CD4-positive, alpha-beta T cell treated with Interleukin-4 for 4 hours (primary cell): ENCODE measurements at regions not wholly inside any gene's neighbourhood (a gene's known extent, or its start where the extent isn't known, plus 50 kb on each side); places are given as distances from the start of the nearest gene placed in this dataset.
A peak's percentile ranks its signal among the peaks of the same experiment; 100 is the strongest.

Source experiments
- DNase-seq: peaks from one replicate; pipeline ENCODE4 v3.0.0-alpha.2; 2020

GRCh38 chr6:40823917-40824891 lies 214.8 kb downstream of the UNC5CL start:
- peak; percentile 37 for DNase-seq

GRCh38 chr6:40822619-40823018 lies 216.4 kb downstream of the UNC5CL start:
- no peak for DNase-seq

- DNase-seq, result no peak
Observed at GRCh38 chr6:40819182-40819834, 219.7 kb downstream of the UNC5CL start.

GRCh38 chr6:40817369-40817768 lies 221.7 kb downstream of the UNC5CL start:
- no peak for DNase-seq

GRCh38 chr6:40816601-40817000 lies 222.4 kb downstream of the UNC5CL start:
- no peak for DNase-seq

- no peak for DNase-seq
Observed at GRCh38 chr6:40815731-40816130, 223.3 kb downstream of the UNC5CL start.

GRCh38 chr6:40810171-40810570 lies 223.0 kb upstream of the LRFN2 start:
- no peak for DNase-seq

- no peak for DNase-seq
Observed at GRCh38 chr6:40809627-40810026, 222.5 kb upstream of the LRFN2 start.

- no peak for DNase-seq
Observed at GRCh38 chr6:40807484-40807883, 220.3 kb upstream of the LRFN2 start.

- no peak for DNase-seq
Observed at GRCh38 chr6:40806256-40806864, 219.2 kb upstream of the LRFN2 start.

GRCh38 chr6:40805336-40805735 lies 218.2 kb upstream of the LRFN2 start:
- no peak for DNase-seq

- no peak for DNase-seq
Observed at GRCh38 chr6:40804905-40805304, 217.7 kb upstream of the LRFN2 start.

GRCh38 chr6:40803897-40804702 lies 216.9 kb upstream of the LRFN2 start:
- DNase-seq, result no peak

GRCh38 chr6:40802481-40802880 lies 215.3 kb upstream of the LRFN2 start:
- no peak for DNase-seq

GRCh38 chr6:40799296-40800140 lies 212.4 kb upstream of the LRFN2 start:
- DNase-seq, result no peak

- DNase-seq, result no peak
Observed at GRCh38 chr6:40798069-40798770, 211.1 kb upstream of the LRFN2 start.

GRCh38 chr6:40796260-40797221 lies 209.4 kb upstream of the LRFN2 start:
- no peak for DNase-seq

- DNase-seq, result no peak
Observed at GRCh38 chr6:40794586-40794985, 207.4 kb upstream of the LRFN2 start.

- DNase-seq, result no peak
Observed at GRCh38 chr6:40792183-40792582, 205.0 kb upstream of the LRFN2 start.

- no peak for DNase-seq
Observed at GRCh38 chr6:40791004-40791403, 203.8 kb upstream of the LRFN2 start.
